ELR (cell line): ENCODE measurements at regions not wholly inside any gene's neighbourhood (a gene's known extent, or its start where the extent isn't known, plus 50 kb on each side); places are given as distances from the start of the nearest gene placed in this dataset.
"Not testable (repeated sequence)": the region's sequence is repeated elsewhere in the genome, so short reads cannot be mapped to it uniquely, and the experiment has no call there.

Source experiments
- DNase-seq: peaks from one replicate; pipeline ENCODE4 v3.0.0-alpha.2; 2015; ENCODE audit warnings: low read depth

DNA sequence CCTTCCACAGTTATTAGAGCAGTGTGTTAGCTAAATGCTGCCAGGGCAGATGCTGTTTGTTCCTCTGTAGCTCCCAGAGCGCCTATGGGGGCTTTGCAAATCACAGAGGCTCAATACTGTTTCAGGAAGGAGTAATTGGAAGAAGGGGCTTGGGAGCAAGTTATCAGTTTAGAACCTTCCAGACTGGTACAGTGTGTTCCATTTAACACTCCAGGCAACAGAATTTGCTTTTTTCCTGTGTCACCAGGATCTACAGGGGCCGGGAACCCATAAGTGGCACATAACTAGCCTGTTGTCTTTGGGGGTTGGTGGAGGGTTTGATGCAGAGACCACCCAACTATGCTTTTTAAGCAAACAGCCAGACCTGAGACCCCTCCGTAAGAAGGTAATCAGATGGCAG lies 307.3 kb upstream of the KCNN2 start:
- no peak for DNase-seq

- peak; percentile 46 for DNase-seq
Observed at GRCh38 chr5:114055318-114056184, 306.3 kb upstream of the KCNN2 start.

GRCh38 chr5:114056185-114056538 lies 305.7 kb upstream of the KCNN2 start:
- no peak for DNase-seq

GRCh38 chr5:114060866-114061265 lies 301.0 kb upstream of the KCNN2 start:
- DNase-seq, result peak; percentile 10

GRCh38 chr5:114062932-114063867 lies 298.7 kb upstream of the KCNN2 start:
- DNase-seq, result peak; percentile 6

DNA sequence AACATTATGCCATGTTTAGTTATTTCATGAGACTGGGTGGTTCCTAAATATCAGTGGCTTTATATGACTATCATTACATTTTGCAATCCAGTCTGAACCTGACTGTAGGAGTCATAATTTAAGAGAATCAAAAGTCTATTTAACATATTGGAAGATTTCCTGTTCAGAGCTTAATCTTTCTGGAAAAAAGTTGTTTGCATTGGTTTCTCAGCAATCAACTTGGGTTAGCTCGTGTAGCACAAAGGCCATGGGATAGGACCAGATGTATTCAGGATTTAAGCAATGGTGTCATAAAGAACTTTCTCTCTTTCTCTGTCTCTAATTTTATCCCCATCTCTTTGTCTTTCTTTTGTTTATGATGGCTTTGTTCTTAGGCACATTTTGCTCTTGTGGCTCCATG lies 296.0 kb upstream of the KCNN2 start:
- DNase-seq, result no peak

DNA sequence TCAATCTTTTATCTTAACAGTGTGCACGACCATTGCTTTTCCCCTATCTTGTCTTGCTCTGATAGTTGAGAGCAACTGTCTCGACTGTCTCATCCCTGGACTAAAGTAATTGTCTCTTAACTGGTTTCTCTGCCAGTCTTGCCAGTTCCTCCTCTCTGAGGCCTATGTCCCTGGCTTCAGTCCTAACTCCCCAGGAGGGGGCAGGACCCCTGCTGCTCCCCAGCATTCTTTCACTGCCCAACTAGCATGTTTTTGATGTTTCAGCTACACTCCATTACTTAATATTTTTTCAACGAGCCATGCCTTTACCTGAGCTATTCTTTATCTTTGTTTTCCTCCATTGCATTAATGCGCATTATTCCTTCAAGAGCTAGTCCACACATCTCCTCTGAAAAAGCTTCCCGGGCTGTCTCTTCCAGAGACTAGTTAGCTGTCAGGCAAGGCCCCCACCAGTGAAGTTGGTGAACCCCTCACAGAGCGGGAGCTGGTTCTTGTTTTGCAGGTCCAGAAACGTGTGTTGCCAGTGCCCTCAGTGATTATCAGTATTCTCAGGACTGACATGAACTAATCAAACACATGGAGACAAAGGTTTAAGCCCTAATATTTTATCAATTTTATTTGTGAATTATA lies 291.7 kb upstream of the KCNN2 start:
- no peak for DNase-seq

GRCh38 chr5:114089259-114089658 lies 272.6 kb upstream of the KCNN2 start:
- DNase-seq, result no peak

DNA sequence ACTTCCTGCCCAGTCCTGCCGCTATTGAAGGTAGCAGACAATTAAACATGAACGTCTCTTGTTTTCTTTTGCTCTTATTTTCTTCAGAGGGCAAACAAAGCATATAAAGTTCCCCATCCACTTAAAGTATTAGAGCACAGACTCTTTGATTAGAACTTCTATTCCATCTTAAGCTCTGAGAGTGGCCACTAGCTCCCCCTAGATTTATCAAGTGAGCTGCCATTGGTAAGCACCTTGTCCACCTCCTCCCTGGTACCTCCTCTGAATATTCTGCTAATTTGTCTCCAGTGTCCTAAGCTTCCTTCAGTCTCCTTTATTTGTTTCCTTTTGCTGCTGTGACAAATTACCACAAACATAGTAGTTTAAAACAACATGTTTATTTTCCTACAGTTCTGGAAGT lies 264.3 kb upstream of the KCNN2 start:
- DNase-seq, result peak; percentile 13

DNA sequence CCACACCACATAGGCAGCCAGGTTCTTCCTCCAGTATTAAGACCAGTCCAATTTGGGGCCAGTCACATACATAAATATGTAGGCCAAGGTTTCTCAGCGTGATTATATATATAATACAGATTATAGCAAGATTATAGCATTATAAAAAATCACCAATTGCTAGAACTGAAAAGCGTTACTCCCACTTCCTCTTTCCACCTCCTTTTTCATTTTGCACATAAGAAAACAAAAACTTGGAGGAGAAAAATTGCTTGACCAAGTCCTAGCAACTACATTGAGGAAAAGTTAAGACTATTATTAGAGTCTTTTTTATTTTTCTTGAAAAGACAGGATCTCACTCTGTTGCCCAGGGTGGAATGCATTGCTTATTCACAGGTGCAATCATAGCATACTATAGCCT lies 262.7 kb upstream of the KCNN2 start:
- DNase-seq, result no peak

GRCh38 chr5:114101153-114101552 lies 260.7 kb upstream of the KCNN2 start:
- peak; percentile 82 for DNase-seq

DNA sequence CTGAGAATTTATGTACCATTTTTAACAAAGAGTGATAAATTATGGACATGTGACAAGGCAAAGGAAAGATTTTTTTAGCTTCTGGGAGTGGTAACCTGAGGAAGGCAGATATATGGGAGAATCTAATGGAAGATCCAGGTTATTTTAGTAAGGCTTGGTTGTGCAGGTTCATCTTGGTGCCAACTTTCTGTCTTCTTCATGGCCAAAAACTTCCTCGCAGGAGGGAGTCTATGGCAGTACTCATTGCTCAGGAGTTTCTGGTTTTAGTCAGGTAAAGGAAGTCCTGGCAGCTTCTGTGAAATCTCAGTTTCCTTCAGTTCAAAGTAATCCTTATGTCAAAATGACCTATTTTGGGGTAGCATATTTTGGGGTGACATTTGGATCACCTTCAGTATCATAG lies 248.3 kb upstream of the KCNN2 start:
- no peak for DNase-seq

- DNase-seq, result no peak
Observed at GRCh38 chr5:114116981-114117380, 244.9 kb upstream of the KCNN2 start.

DNA sequence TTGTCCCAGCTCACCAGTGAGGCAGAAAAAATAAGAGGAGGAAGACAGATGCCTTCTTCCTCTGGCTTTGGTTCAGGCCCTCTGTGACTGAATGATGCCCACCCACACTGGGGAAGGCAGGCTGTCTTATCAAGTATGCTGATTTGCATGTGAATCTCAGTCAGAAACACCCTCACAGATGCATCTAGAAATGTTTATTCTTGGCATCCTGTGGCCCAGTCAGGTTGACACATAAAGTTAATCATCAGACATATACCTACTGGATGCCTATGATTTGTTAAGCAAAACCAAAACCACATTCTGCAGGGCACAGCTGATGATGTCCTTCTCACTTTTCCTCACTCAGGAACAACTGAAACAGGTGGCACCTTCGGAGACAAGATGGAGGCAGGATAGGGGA lies 243.4 kb upstream of the KCNN2 start:
- DNase-seq, result no peak

- no peak for DNase-seq
Observed at GRCh38 chr5:114120166-114120565, 241.7 kb upstream of the KCNN2 start.

- no peak for DNase-seq
Observed at GRCh38 chr5:114122852-114123251, 239.0 kb upstream of the KCNN2 start.

DNA sequence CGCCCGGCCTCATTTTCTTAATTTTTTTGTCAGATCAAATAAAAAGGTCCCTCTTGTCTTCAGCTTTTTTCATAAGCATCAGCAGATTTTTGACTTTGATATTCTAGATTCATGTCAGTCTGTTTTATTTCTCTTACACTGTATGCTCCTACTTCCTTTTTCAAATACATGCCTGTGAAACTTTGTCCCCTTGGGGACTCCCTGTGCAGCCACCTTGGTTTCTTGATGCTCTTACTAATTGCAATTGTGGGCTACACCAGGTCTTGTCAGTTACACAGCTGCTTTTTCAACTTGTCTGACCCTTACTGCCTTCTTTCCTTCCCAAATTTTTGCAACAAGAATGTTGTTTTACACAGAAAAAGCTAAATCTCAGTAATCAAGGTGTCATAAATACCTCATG lies 238.2 kb upstream of the KCNN2 start:
- no peak for DNase-seq

DNA sequence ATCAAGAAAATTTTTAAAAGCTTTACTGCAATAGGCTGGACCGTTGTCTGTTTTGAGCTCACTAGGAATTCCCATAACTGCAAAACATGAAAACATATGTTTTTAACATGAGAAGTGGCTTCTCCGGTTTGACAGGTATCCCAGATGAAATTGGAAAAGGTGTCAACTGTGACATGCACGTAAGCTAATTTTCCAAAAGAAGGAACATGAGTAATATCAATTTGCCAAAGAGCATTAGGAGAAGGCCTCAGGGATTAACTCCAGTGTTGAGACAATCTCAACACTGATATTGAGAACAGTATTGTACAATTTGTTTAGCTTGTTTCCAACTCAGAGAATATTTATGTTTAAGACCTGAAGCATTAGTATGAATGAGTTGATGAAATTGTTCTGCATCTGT lies 215.5 kb upstream of the KCNN2 start:
- no peak for DNase-seq

GRCh38 chr5:114148253-114148652 lies 213.6 kb upstream of the KCNN2 start:
- DNase-seq, result no peak

DNA sequence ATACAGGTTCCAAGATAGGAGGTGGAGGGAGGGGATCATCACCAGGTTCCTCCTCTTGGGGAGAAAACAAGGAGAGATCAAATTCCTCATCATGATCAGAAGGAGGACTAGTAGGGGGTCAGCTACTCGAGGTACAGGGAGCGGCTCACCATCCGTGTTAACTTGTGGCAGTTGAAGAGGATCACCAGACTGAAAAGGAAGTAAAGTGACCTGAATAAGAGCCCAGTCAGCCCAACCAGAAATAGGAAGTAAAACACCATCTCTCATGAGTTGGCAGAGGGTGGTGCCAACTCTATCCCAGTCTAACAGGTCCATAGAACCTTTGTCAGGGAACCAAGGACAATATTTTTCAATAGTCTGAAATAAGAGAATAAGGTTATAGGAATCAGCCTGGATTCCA lies 213.1 kb upstream of the KCNN2 start:
- not testable (repeated sequence) for DNase-seq

DNA sequence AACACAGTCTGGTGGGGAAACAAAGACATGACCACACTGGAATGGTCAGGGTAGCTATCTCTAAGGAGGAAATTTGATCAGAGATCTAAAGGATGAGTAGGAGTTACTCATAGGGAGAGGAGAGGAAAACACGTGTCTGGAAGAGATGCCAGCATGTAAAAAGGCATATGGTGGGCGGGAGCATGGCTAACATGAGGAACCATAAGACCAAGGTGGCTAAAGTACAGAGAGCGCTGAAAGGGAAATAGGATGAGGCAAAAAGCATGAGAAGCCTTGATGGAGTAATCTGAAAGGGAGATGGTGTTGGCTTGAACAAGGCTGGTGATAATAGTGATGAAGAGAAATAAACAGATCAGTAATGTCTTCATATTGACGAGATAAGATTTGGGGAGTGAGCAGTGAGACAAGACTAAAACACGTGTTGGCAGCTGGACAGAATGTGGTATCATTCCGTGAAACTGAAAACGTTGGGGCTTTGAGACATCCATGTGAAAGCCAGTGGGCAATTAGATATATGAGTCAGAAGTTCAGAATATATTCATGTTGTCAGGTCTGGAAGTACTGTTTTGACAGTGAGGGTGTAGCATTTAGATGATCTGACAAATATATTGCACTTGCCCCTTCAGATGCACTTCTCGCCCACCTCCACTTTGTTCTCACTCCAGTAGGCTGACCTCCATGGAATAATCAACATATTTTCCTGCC lies 209.1 kb upstream of the KCNN2 start:
- peak; percentile 33 for DNase-seq

DNA sequence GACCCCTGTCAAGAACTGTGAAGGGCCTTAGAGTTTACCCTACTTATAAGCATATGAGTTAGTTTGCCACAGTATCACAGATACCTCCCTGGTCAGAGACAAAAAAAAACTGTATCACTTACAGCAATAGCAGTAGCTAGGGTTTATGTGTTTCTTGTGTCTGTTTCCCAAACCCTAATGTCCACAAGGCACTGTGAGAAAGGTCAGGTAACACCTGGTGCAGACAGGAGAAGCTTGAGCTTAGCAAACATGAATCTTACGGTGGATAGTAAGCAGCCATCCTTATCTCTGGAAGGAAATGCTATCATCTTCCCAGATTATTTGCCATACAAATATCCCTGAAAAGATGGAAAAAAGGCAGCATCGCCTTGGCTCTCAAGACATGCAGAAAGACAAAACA lies 208.5 kb upstream of the KCNN2 start:
- no peak for DNase-seq
